ENCODE measurements at regions not wholly inside any gene's neighbourhood (a gene's known extent, or its start where the extent isn't known, plus 50 kb on each side); places are given as distances from the start of the nearest gene placed in this dataset.

DNA sequence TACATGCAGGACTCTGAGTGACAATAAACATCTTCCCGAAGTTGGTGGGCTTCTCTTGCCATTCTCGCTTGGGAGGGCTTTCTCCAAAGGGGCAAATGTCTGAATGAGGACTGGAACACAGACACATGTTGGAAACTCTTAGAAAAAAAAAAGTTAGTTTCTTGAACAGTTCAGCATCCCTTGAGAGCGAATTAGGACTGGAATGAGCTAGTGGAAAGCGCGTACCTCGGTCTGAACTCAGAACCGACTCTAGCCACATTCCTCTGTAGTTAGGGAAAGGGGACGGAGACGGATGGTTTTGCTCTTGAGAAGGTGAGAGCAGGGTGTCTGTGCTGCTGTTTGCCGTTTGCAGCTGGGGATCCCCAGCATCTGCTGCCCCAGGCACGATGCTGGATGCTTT, 517.3 kb downstream of the TBC1D22A start:
- H3K4me1 ChIP-seq (ENCODE audit: insufficient read depth, low read length, poor library complexity, severe bottlenecking), result no peaks in the 10 kb centered on the region
- no peak overlapping the region for H3K4me2 ChIP-seq (ENCODE audit: low read depth, low read length, poor library complexity, severe bottlenecking)
- no peaks in the 10 kb centered on the region for H3K79me2 ChIP-seq (ENCODE audit: insufficient read depth, low read length)
- H3K4me3 ChIP-seq (ENCODE audit: low read length, poor library complexity, severe bottlenecking), result no peak overlapping the region
- H3K9me2 ChIP-seq (replicated peaks; ENCODE audit: low read depth, low read length), result no peaks in the 10 kb centered on the region
- TF ChIP-seq, protein P1, sequence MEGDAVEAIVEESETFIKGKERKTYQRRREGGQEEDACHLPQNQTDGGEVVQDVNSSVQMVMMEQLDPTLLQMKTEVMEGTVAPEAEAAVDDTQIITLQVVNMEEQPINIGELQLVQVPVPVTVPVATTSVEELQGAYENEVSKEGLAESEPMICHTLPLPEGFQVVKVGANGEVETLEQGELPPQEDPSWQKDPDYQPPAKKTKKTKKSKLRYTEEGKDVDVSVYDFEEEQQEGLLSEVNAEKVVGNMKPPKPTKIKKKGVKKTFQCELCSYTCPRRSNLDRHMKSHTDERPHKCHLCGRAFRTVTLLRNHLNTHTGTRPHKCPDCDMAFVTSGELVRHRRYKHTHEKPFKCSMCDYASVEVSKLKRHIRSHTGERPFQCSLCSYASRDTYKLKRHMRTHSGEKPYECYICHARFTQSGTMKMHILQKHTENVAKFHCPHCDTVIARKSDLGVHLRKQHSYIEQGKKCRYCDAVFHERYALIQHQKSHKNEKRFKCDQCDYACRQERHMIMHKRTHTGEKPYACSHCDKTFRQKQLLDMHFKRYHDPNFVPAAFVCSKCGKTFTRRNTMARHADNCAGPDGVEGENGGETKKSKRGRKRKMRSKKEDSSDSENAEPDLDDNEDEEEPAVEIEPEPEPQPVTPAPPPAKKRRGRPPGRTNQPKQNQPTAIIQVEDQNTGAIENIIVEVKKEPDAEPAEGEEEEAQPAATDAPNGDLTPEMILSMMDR (conservative IDR thresholded peaks at IDR 0.05; ENCODE audit: low read length), result no peak
- no peak for TF ChIP-seq EZH2phosphoT487 (IDR thresholded peaks at IDR 0.05; ENCODE audit: borderline replicate concordance)
- no peak overlapping the region for H3K9ac ChIP-seq (ENCODE audit: low read depth, low read length, poor library complexity, severe bottlenecking)
- peaks cover 19% of the 10 kb centered on the region; the same call in 1 of the 2 replicates for H3K9me3 ChIP-seq (ENCODE audit: insufficient read depth, low read depth, low read length)
- no peak overlapping the region for H2AFZ ChIP-seq (ENCODE audit: low read length)
- H3K27me3 ChIP-seq (ENCODE audit: insufficient read depth, low read length, poor library complexity, severe bottlenecking), result no peaks in the 10 kb centered on the region
- no peaks in the 10 kb centered on the region for H4K20me1 ChIP-seq (ENCODE audit: insufficient read depth, low read length, poor library complexity, severe bottlenecking)
- no peaks in the 10 kb centered on the region for H3K36me3 ChIP-seq (ENCODE audit: insufficient read depth, low read length)
- no peaks in the 10 kb centered on the region for H3F3A ChIP-seq (ENCODE audit: low read depth)

- H4K20me1 ChIP-seq (ENCODE audit: insufficient read depth, low read length, poor library complexity, severe bottlenecking), result no peaks in the 10 kb centered on the region
- H3K79me2 ChIP-seq (ENCODE audit: insufficient read depth, low read length), result no peaks in the 10 kb centered on the region
- H3K9me2 ChIP-seq (replicated peaks; ENCODE audit: low read depth, low read length), result no peaks in the 10 kb centered on the region
- no peaks in the 10 kb centered on the region for H3K27me3 ChIP-seq (ENCODE audit: insufficient read depth, low read length, poor library complexity, severe bottlenecking)
- TF ChIP-seq, protein P1 (conservative IDR thresholded peaks at IDR 0.05; ENCODE audit: low read length), result no peak
- TF ChIP-seq EZH2phosphoT487 (IDR thresholded peaks at IDR 0.05; ENCODE audit: borderline replicate concordance), result no peak
- H3K9me3 ChIP-seq (ENCODE audit: insufficient read depth, low read depth, low read length), result peaks cover 15% of the 10 kb centered on the region; the same call in 1 of the 2 replicates
- no peak overlapping the region for H3K4me2 ChIP-seq (ENCODE audit: low read depth, low read length, poor library complexity, severe bottlenecking)
- H2AFZ ChIP-seq (ENCODE audit: low read length), result no peak overlapping the region
- H3F3A ChIP-seq (ENCODE audit: low read depth), result no peaks in the 10 kb centered on the region
- H3K4me1 ChIP-seq (ENCODE audit: insufficient read depth, low read length, poor library complexity, severe bottlenecking), result no peaks in the 10 kb centered on the region
- no peaks in the 10 kb centered on the region for H3K36me3 ChIP-seq (ENCODE audit: insufficient read depth, low read length)
- H3K4me3 ChIP-seq (ENCODE audit: low read length, poor library complexity, severe bottlenecking), result no peak overlapping the region
- H3K9ac ChIP-seq (ENCODE audit: low read depth, low read length, poor library complexity, severe bottlenecking), result no peak overlapping the region
Observed at GRCh38 chr22:47279337-47279736, 516.9 kb downstream of the TBC1D22A start.

DNA sequence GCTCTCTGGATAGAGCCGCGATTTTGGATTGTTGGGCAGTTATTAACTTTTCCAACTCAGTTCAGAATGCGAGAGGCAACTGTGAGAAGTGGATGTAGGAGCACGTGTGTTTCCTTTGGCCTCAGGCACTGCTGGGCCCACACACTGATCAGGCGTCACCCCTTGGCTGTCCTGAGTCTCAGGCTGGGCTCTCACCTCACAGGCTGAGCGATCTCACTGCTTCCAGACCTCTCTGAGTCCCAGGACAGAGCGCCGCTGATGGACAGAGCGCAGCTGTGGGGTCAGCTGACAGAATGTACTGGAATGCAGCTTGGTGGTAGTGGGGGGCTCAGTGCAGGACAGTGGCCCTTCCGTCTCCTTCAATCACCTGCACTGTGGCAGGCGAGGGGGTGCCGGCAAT, 516.2 kb downstream of the TBC1D22A start:
- H2AFZ ChIP-seq (ENCODE audit: low read length), result no peak overlapping the region
- TF ChIP-seq, protein P1 (conservative IDR thresholded peaks at IDR 0.05; ENCODE audit: low read length), result no peak
- no peak for TF ChIP-seq EZH2phosphoT487 (IDR thresholded peaks at IDR 0.05; ENCODE audit: borderline replicate concordance)
- H3K9ac ChIP-seq (ENCODE audit: low read depth, low read length, poor library complexity, severe bottlenecking), result no peak overlapping the region
- no peaks in the 10 kb centered on the region for H4K20me1 ChIP-seq (ENCODE audit: insufficient read depth, low read length, poor library complexity, severe bottlenecking)
- no peaks in the 10 kb centered on the region for H3K27me3 ChIP-seq (ENCODE audit: insufficient read depth, low read length, poor library complexity, severe bottlenecking)
- no peaks in the 10 kb centered on the region for H3F3A ChIP-seq (ENCODE audit: low read depth)
- H3K36me3 ChIP-seq (ENCODE audit: insufficient read depth, low read length), result no peaks in the 10 kb centered on the region
- no peaks in the 10 kb centered on the region for H3K79me2 ChIP-seq (ENCODE audit: insufficient read depth, low read length)
- peaks cover 15% of the 10 kb centered on the region; the same call in 1 of the 2 replicates for H3K9me3 ChIP-seq (ENCODE audit: insufficient read depth, low read depth, low read length)
- no peaks in the 10 kb centered on the region for H3K9me2 ChIP-seq (replicated peaks; ENCODE audit: low read depth, low read length)
- H3K4me1 ChIP-seq (ENCODE audit: insufficient read depth, low read length, poor library complexity, severe bottlenecking), result no peaks in the 10 kb centered on the region
- H3K4me3 ChIP-seq (ENCODE audit: low read length, poor library complexity, severe bottlenecking), result no peak overlapping the region
- no peak overlapping the region for H3K4me2 ChIP-seq (ENCODE audit: low read depth, low read length, poor library complexity, severe bottlenecking)
